ENCODE measurements at regions not wholly inside any gene's neighbourhood (a gene's known extent, or its start where the extent isn't known, plus 50 kb on each side); places are given as distances from the start of the nearest gene placed in this dataset.
"Not testable (repeated sequence)": the region's sequence is repeated elsewhere in the genome, so short reads cannot be mapped to it uniquely, and the experiment has no call there.

DNA sequence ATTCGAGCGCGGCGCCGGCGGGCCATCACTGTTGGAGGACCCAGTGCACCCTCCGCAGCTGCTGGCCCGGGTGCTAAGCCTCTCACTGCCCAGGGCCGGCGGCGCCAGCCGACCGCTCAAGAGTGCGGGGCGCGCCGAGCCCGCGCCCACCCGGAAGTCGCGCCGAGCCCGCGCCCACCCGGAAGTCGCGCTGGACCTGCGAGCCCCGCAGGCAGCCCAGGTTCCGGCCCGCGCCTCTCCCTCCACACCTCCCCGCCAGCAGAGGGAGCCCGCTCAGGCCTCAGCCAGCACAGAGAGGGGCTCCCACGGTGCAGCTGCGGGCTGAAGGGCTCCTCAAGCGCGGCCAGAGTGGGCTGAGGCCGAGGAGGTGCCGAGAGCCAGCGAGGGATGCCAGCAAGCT is 170.8 kb downstream of the GTF2H2C_2 start:
- ATAC-seq; H3K36me3 ChIP-seq (ENCODE audit: low read depth); intact Hi-C loops (cut with DNase I, micrococcal nuclease); H3K4me1 ChIP-seq (ENCODE audit: low read depth); H3K4me3 ChIP-seq; H3K9me3 ChIP-seq: not testable (repeated sequence)
- DNase-seq = peak in 1 of 3 donors; percentile 11
